HG03159 (cell line): ENCODE measurements at regions not wholly inside any gene's neighbourhood (a gene's known extent, or its start where the extent isn't known, plus 50 kb on each side); places are given as distances from the start of the nearest gene placed in this dataset.
"Not testable (repeated sequence)": the region's sequence is repeated elsewhere in the genome, so short reads cannot be mapped to it uniquely, and the experiment has no call there.

ENCODE experiments used
- ATAC-seq: cut with Tn5 transposase; IDR thresholded peaks from one replicate; pipeline ENCODE4 v1.9.1; 2021; ENCODE audit warnings: mild to moderate bottlenecking, moderate library complexity; ENCODE audit not compliant: unreplicated experiment

DNA sequence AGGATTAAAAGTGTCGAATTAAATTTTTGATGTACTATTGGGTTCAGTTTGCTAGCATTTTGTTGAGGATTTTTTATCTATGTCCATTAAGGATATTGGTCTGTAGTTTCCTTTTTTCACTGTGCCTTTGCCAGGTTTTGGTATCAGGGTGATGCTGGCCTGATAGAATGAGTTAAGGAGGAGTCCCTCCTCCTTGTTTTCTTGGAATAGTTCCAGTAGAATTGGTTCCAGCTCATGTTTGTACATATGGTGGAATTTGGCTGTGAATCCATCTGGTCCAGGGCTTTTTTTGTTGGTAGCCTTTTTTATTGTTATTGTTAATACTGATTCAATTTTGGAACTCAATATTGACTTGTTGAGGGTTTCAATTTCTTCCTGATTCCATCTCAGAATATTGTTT, 141.8 kb downstream of the SIM1 start:
- ATAC-seq: no peak

DNA sequence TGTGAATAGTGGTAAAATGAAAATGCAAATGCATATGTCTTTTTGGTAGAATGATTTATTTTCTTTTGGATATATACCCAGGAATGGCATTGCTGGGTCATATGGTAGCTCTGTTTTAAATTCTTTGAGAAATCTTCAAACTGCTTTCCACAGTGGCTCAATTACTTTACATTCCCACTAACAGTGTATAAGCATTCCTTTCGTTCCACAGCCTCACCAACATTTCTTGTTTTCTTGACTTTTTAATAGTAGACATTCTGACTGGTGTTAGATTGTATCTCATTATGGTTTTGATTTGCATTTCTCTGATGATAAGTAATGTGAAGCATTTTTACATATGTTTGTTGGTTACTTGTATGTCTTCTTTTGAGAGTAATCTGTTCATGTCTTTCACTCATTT, 144.0 kb downstream of the SIM1 start:
- no peak for ATAC-seq

DNA sequence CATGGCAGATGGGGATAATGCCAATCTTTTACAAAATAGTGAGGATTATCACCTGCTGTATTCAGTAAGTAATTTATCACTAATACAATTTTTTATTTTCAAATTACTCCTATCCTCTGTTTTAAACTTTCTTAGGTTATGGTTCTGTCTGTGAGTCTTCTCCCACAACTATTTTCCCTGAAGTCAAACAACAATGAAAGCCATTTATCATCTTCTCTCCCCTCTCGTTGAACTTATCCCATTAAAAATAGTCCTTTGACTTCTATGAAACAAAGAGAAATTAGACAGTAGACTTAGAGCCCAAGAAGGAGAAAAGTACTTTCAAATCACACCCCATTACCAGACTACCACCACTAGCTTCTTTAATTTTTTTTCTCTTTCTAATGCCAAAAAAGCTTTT, 147.7 kb downstream of the SIM1 start:
- no peak for ATAC-seq

DNA sequence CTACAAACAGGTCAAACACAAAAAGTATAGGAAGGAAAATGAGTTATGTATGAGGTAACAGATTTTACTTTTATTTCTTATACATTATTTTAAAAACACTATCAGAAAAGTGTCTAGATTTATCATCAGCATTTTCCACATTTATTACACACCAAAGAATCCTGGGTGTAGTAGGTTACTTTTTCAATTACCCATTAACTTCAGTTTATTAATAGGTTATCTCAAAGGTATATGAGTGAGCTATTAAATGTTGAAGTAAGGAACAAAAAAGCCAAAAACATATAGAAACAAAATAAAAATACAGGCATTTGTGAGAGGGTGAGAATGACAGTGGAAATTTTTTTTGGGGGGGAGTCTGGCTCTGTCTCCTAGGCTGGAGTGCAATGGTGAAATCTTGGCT, 150.5 kb downstream of the SIM1 start:
- no peak for ATAC-seq

DNA sequence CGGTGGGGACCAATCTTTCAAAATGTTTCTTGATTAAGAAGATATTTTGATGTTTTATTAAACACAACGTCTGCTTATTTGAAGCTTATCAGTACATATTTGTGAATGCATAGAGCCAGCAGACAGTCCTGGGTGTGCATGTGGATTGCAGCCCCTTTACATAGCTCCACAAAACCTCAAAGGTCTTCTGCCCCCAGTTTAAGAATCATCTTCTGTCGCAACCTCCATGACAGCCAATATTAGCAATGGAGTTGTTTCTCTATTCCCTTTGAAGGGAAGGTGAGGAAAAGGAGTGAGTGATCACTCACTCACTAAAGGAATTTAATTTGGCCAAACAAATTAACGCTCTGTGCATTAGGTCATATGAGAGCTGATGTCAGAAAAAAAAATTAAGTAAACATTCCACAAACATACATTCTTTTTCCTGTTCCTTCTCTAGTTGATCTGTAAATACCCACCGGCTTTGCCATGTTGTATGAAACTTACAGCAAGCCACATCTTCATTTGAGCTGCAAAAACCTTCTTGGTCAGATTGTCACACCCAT, 152.9 kb downstream of the SIM1 start:
- no peak for ATAC-seq

DNA sequence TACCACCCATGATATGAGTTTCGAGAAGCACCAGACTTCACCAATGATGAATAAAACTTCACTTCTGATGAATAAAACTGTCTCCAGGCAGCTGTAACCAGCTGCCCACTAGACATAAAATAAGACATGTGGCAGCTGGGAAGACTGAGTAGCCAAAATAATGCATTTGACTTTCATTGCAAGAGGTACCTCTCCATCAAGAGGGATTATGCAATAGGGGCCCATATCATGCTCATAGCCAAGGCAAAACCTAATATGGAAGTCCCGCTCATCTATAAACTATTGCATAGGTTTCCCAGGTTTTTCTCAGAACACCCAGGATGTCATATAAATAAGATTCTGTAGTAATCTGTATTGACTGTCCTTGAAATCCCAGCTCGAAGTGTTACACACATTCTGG, 155.5 kb downstream of the SIM1 start:
- no peak for ATAC-seq

DNA sequence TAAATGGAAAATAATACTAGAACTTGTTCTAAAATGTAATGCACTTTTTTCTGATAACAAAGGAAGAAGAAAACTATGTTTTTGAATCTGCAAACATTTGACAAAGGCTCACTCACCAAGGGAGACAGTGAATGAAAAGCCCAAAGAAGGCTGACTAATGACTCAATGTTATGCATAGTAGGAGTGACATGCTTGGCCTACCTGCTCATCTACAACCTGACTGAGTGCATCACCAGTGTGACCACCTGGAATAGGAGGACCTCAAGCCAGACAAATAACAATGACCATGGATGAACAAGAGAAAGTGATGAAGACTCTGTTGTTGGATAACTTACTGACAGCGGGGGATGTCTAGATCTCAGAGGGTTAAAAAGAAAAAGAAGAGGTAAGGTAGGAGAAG, 157.2 kb downstream of the SIM1 start:
- ATAC-seq: no peak

DNA sequence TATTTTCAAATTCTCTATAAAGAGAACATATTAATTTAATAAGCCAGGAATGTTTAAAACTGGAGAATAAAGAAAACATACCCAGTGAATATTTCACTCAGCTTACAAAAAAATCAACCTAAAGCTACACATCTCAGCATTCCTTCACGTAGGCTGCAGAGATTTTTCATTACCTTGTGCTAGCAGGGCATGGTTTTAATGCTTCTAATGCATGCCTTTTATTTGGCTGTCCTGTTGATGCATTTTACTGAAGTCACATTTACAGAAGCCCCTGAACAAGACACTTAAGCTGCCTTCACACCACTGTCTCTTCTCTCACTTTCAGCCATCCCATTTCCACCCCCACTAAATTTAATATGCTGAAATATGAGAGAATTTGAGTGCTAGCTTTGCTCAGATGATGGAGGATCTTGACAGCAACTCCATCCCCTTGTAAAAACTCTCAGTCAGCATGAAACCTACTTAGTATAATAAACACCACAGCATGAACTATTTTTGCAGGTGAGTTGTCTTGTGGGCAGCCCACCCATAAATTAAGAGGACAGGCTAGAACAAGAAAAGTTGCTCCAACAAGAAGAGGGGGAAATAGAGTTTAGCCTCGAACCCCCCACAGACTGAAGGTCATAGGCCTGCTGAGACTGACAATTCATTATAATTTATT, 159.4 kb downstream of the SIM1 start:
- ATAC-seq: no peak

DNA sequence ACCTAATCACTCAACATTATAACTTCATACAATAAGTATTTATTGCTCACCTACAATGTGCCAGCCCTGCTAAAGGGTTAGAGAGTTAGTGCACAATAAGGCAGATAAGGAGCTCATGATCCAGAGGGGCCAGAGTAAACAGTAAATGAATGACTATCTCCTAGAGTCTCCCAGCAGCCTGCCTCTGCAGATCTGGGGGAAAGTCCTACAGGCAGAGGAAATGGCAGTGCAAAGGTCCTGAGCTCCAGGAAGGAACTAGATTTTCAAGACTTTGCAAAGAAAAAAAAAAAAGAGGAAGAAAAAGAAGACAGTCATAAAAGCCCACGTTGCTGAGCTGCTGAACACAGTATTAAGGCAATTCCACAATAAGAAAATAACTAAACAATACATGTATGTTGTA, 160.1 kb downstream of the SIM1 start:
- ATAC-seq: no peak

DNA sequence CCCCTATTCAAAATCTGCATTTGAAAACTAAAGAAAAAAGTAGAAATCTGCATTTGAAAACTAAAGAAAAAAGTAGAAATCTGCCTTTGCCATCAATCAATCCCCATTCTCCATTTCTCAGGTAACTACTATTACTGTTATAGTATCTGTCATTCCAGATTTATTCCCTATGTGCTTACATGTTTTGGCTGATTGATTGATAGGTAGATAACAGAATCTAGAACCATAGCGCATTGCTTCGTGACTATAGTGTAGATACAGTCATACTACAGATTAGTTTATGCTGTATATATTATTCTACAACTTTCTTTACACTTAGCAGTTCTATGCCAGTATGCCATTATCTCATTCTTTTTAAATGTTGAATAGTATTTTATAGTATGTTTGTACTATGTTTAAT, 163.0 kb downstream of the SIM1 start:
- ATAC-seq: no peak

DNA sequence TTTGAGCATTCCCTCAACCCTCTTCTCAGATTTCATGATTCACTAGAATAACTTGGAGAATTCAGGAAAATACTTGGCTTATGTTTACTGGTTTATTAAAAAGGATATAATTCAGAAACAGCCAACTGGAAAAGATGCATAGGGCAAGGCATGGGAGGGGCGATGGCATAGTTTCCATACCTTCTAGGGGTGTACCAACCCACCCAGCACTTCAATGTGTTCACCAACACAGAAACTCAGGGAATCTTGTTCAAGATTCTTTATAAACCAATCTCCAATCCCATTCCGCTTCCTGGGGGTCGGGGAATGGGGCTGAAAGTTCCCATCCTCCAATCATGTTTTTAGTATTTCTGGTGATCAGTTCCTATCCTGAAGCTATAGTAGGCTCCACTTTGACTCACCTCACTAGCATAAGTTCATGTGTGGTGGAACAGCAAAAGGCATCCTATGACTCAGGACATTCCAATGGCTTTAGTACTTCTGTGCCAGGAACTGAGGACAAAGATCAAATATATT, 164.4 kb downstream of the SIM1 start:
- no peak for ATAC-seq

DNA sequence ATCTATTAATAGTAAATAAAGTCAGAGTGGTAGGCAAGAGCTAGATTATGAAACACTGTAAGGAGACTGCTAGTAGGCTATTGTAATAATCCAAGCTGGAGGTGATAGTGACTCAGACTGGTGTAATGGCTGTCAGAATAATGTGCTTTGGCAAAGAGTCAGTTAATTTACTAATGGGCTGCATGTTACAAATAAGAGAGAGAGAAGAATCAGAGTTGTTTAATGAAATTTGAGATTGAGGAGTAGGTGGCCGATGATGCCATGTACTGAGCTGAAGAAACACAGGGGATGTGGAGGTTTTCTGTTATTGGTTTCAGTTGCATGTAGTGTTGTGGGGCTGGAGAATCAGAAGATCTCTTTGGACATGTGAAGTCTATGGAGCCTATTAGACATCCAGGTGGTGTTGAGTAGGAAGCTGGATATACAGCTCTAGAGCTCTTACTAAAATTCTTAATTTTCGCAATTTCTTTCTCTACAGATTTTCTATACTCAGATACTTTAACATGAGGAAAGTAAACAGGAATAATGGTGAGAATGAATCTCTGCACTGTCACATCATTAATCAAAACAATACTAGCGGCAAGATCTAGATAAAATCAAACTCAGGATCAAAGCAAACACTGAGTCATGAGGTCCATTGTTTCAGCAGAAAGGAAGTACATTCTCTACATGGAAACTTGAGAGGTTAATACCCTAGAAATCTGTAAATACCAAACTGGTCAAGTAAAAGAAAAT, 167.7 kb downstream of the SIM1 start:
- ATAC-seq: no peak

DNA sequence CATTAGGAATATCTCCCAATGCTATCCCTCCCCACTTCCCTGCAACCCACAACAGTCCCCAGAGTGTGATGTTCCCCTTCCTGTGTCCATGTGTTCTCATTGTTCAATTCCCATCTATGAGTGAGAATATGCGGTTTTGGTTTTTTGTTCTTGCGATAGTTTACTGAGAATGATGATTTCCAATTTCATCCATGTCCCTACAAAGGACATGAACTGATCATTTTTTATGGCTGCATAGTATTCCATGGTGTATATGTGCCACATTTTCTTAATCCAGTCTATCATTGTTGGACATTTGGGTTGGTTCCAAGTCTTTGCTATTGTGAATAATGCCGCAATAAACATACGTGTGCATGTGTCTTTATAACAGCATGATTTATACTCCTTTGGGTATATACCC, 169.5 kb downstream of the SIM1 start:
- not testable (repeated sequence) for ATAC-seq

DNA sequence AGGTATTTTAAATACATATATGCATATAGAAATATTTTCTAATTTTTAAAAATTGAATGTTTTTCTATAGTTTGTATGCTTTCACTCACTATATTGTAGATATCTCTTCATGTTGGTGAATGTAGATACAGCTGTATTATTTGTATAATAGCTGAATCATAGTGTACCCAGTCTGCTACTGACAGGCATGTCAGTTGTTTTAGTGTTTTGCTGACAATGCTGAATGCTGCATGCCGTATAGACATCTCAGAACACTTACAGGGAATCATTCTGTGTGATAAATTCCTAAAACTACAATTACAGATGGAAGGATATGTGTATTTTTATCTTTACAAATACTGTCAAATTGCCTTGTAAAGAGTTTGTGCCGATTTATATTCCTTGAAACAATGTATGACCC, 175.4 kb downstream of the SIM1 start:
- no peak for ATAC-seq

DNA sequence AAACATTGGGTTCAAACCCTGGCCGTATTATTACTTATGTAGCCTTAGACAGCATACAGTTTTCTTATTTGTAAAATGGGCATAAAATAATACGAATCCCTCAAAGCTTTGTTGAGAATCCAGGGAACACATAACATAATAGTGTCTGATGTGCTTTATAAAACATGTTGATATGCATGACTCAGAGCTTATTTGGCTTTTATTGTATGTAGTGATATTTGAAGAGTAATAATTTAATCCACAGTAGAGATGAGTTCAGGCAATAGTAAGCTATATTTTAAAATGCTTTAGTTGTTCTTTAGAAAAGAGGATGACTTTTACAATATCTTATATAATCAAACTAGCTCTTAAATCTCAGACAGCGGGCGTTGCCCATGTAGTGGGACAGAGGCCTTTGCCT, 176.4 kb downstream of the SIM1 start:
- ATAC-seq: no peak

DNA sequence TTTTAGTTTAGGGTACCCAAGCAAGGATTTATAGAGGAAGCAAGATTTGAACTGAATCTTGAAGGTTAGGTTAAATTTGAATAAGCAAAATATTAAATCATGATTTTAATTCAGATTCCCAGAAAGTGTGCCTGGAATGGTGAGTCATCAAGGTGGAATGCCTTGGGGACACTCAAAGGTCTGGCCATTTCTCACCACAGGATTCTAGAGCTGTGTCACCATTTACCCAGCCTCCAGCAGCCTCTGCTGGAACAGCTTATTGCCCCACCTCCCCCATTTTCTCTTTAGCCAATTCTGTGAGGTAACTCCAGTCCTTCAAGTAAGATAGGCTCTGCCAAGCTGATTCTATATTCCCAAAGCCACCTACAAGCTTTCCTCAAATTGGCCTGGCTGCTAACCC, 181.4 kb downstream of the SIM1 start:
- ATAC-seq: no peak

DNA sequence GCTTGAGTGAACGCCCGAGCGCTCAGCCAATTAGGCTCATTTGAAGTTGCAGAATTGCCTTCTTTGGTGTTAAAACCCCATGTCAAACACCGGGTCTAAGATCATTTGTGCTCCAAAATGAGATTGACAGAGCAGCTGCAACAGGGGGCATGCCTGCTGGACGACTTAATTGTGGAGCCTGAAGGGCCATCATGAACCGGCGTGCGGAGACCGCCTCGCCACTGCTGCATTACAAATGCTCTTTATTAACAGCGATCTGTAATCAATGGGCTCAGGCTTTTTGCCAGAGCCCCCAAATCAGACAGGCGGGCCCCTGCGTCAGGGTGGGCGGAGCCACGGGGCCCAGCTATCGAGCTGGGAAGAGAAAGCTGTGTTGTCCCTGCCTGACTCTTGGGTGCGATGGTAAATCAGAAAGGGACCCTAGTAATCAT, 183.2 kb downstream of the SIM1 start:
- ATAC-seq: no peak

DNA sequence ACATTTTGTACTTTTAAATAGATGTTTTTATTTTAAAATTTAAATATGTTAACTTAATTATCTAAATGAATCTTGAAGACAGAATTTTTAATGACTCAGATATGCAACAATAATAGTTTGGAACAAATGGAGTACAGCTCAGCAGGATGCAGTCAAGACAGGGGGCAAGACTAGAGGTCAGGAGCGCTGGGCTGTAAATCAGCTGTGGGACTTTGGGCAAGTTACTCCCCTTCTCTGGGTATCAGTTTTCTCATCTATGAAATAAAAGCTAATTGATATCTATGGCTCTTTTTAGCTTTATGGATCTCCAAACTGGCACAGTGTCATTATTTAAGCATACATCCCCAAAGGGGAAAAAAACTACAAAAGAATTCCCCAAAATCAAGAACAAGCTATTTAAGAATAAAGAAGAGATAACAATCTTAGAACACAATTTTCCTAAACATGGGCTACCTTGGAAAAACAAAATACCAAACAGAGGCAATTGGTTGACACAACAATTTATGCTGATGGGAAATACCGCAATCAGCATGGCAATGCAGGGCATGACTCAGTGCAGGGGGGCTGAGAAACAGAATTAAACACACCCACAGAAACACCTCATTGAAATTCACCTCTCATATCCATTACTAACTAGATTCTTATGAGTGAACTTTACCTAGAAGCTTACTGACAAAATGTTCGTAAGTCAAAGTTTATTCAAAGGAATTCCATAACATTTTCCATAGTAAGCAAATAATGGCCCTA, 188.2 kb downstream of the SIM1 start:
- no peak for ATAC-seq

DNA sequence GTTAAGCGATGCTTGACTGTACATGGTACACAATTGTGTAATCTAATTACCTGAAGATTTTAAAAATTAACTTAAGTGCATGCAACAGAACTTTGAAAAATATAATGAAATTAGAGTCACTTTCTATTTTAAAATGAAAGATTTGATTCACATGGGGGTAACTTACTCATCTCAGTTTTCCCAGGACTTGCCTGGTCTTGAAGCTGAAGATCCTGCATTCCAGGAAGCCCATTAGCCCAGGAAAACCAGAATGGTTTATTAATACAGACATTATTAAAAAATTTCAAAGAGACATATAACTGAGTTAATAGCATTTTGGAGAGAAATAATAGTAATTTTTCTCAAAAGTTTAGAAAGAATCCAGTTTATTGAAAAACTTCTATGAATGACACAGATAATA, 190.6 kb downstream of the SIM1 start:
- no peak for ATAC-seq

DNA sequence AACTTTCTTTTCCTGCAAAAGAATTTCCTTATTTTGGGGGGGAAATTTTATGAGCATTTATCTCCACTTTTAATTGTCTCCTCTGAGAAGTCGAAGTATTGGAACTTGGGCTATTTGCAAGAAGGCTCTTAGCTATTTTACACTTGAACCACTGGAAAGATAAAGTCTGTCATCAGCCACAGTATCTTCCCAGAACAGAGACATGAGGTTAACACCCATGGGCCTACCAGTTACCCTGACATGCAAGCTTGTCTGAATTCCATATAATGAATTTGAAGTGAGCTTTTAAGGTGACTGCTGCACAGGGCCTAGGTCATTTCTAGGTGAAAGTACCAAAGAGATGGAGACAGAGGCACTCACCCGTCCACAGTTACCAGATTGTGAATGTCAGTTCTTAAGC, 193.1 kb downstream of the SIM1 start:
- ATAC-seq: no peak

DNA sequence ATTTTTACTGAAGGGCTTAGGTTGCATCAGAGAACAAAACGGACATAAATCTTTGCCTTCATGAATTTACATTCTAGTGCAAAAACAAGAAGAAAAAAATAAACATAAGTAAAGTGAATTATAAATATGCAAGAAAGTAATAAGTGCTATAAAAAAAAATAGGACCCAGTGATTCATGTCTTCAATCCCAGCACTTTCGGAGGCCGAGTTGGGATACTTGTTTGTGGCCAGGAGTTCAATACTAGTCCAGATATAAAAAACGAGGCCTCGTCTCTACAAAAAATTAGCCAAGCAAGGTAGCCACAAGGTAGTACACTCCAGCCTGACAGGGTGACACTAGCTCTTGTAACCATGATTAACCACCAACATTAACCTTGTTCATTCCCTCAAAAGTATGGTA, 193.5 kb downstream of the SIM1 start:
- ATAC-seq: no peak

DNA sequence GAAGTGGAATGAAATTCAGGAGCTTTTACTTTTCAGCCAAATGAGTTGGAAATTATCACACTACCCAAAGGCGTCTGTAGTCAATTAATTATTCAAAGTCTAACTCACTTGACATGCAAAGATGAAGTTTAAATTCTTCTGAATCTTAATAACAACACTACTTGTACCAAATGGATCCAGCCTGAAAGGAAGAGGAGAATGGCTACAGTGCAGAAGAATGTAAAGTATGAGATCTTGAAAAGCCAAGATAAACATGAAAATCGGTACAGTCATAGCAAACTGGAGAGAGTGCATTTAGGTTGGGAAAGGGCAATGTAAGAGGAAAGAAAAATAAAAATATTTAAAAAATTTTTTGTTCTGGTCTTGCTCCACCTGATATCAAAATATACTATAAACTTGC, 195.5 kb downstream of the SIM1 start:
- no peak for ATAC-seq
